Spleen (tissue), 7 donors: ENCODE measurements at regions not wholly inside any gene's neighbourhood (a gene's known extent, or its start where the extent isn't known, plus 50 kb on each side); places are given as distances from the start of the nearest gene placed in this dataset.

Experiments used
- POLR2A ChIP-seq, 3 donors: fragments of 450-650 bp; IDR thresholded peaks; one replicate each; pipeline ENCODE4 v1.5.1; 2017; ENCODE audit warnings: antibody characterized with exemption in 3 of 3, mild to moderate bottlenecking in 1 of 3
- TF ChIP-seq, protein P1 (sequence below), 11 experiments: fragments of 200-600 bp in 7 of 11; fragments of 450-650 bp in 4 of 11; sonication (generic) in 4 of 11; IDR thresholded peaks in 8 of 11; conservative IDR thresholded peaks in 3 of 11; 1 replicate in 7 of 11; 2 replicates in 4 of 11; pipeline versions ENCODE4 v1.4.0 to v1.8.0; 2016 to 2021; ENCODE audit warnings: antibody characterized with exemption in 11 of 11, inconsistent platforms in 4 of 11, mild to moderate bottlenecking in 1 of 11
- donor health status: DM: no; HTN: no; CAD: no; lungs with moderate emphysema.
- donor health status: DM: no; HTN: no; CAD: no.
- donor health status: DM: no; HTN: no; CAD: no.

DNA sequence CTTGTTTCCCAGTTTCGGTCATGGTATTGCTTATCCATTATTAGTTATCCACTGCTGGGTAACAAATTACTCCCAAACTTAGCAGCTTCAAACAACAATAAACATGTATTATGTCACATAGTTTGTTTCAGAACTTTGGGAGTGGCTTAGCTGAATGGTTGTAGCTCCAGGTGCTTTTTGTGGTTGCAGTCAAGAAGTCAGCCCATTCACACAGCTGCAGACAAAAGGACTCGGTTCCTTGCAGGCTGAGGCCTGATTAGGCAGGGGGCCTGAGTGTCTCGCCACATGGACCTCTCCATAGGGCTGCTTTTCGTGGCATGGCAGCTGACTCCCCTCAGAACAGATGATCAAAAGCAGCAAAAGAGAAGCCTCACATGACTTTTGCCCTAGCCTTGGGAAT lies 58.2 kb upstream of the ITGA4 start:
- TF ChIP-seq, protein P1, sequence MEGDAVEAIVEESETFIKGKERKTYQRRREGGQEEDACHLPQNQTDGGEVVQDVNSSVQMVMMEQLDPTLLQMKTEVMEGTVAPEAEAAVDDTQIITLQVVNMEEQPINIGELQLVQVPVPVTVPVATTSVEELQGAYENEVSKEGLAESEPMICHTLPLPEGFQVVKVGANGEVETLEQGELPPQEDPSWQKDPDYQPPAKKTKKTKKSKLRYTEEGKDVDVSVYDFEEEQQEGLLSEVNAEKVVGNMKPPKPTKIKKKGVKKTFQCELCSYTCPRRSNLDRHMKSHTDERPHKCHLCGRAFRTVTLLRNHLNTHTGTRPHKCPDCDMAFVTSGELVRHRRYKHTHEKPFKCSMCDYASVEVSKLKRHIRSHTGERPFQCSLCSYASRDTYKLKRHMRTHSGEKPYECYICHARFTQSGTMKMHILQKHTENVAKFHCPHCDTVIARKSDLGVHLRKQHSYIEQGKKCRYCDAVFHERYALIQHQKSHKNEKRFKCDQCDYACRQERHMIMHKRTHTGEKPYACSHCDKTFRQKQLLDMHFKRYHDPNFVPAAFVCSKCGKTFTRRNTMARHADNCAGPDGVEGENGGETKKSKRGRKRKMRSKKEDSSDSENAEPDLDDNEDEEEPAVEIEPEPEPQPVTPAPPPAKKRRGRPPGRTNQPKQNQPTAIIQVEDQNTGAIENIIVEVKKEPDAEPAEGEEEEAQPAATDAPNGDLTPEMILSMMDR (IDR thresholded peaks at IDR 0.05 in 8 of 11, conservative IDR thresholded peaks at IDR 0.05 in 3 of 11): no peak
- TF ChIP-seq POLR2A (IDR thresholded peaks at IDR 0.05): no peak
